ENCODE measurements at regions not wholly inside any gene's neighbourhood (a gene's known extent, or its start where the extent isn't known, plus 50 kb on each side); places are given as distances from the start of the nearest gene placed in this dataset.
"Not testable (repeated sequence)": the region's sequence is repeated elsewhere in the genome, so short reads cannot be mapped to it uniquely, and the experiment has no call there.

DNA sequence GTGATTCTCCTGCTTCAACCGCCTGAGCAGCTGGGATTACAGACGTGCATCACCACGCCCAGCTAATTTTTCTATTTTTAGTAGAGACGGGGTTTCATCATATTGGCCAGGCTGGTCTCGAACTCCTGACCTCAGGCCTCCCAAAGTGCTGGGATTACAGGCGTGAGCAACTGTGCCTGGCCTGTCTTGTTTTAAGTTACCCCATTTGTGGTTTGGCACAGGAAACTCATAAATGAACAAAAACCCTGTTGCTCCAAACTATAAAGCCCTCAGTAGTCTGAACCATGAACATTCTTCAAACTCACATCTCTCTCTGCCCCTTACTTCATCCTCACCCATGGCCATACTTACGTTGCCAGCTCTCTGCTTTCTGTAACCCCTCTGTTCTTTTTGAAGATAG, 61.7 kb downstream of the RHOU start:
- DNase-seq (ENCODE audit: low read depth) = not testable (repeated sequence)

DNA sequence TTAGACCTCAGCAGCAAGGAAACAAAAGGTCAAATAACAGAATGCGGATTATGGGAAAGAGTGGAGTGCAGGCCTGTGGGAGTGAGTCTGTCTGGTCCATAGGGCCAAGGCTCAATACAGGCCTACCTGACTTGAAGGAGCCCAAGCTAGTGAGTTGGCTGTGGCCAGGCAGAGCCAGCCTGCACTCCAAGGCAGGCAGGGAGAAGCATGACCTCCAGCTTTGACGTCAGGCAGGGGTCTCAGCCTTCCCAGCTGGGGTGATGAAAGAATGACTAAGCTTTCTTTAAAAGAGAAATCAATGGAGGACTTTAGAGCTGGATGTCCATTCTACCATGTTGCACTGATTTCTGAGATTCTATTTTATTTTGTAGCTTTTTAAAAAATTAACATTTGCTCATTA, 62.8 kb downstream of the RHOU start:
- DNase-seq (ENCODE audit: low read depth) = no peak

DNA sequence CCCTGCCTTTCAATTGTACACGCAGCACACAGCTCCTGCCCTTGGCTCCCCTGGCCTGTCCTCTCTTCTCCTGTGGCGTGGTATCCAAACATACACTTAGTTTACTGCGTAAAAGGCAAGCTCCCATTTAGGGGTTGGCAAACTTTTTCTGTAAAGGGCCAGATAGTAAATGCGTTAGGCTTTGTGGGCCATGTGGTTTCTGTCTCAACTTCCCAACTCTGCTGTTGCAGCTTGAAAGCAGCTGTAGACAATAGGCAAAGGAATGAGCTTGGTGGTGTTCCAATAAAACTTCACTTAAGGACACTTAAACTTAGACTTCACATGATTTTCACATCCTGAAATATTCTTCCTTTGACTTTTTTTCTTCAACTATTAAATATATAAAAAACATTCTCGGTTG, 63.3 kb downstream of the RHOU start:
- DNase-seq (ENCODE audit: low read depth) = no peak

DNA sequence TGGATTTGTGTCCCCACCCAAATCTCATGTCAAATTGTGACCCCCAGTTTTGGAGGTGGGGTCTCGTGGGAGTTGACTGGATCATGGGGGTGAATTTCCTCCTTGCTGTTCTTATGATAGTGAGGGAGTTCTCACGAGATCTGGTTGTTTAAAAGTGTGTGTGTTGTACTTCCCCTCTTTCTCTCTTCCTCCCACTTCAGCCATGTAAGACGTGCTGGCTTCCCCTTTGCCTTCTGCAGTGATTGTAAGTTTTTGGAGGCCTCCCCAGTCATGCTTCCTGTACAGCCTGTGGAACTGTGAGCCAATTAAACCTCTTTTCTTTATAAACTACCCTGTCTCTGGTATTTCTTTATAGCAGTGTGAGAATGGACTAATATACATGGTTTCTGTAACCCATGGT, 64.6 kb downstream of the RHOU start:
- DNase-seq (ENCODE audit: low read depth) = no peak

DNA sequence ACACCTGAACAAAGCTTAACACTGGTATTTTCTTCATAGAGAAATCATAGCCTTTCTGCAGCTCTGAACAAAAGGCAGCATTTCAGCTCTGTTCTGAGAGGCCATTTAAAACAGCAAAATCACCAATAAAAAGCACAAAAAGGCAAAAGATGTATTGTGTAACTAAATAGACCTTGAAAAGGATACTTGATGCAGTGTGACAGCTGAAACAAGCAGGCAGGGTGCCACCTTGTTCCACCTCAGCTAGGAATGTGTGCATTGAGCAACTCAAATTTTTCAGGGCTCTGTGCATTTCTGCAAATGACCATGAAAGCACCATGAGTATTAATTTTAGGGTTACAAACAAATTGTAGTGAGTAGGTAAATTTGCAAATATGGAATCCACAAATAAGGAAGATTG, 65.8 kb downstream of the RHOU start:
- no peak for DNase-seq (ENCODE audit: low read depth)

DNA sequence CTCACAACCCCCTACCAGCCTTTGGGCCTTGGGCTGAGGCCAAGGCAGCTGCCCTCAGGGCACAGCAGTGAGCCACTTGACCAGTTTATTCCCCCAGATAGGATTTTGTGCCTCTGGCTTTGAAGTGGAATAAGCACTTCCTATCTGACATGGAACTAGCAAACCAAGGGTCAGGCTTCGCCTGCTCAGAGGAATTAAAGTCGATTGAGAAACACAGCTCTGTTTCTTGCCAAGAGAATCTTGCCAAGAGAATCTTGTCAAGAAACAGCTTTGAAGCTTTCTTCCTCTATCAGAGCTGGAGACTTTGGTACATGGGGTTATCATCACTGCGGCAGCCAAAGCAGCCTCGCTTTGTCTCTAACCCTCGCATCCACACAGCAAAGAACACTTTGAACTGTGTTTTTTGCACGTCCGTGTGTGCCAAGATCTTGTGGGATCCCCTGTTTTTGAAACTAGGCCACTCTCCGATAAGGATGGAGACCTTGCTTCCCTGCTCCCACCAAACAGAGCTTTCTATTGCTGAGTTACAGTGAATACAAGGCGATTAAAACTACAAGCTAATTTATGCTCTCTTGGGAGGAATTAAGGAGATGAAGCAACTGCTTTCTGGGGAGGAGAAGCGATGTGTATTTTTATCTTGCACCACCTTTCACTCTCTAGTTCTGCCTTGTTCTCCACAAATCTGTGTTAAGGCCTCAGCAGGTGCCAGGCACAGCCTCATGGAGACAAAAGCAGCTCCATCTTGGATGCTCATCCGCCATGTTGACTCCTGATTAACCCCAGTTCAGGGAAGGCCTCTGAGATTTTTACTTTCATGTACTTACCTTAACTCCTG, 67.3 kb downstream of the RHOU start:
- DNase-seq (ENCODE audit: low read depth) = no peak

DNA sequence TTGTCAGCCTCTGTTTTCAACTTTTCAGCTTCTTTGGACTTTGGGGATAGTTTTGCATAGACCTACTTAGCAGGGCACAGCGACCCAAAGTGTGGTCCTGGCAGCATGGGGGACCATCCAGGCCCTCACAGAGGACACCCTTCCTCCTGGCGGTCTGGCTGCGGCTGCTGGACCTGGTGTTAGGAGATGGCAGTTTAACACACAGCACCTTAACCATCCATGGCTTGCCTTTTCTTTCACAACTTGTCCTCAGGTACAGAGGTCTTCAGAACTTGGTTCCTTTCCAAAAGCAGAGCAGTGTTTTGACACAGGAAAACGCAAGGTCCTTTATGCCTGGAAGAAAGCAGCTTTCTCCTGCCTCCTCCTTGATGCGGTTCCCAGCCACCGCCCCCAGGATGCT, 68.1 kb downstream of the RHOU start:
- DNase-seq (ENCODE audit: low read depth) = no peak

DNA sequence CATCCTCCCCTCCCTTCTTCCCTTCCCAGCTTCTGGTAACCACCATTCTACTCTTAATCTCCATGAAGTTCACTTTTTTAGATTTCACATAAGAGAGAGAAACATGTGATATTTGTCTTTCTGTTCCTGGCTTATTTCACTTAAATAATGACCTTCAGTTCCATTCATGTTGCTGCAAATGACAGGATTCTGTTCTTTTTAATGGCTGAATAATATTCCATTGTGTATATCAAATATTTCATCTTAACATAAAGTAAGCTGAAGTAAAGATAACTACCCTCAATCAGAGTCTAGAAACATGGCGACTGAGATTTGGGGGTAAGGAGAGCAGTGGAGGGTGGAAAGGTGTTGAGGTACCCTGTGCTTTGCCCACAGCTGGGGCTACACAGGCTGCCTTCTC, 68.9 kb downstream of the RHOU start:
- no peak for DNase-seq (ENCODE audit: low read depth)

DNA sequence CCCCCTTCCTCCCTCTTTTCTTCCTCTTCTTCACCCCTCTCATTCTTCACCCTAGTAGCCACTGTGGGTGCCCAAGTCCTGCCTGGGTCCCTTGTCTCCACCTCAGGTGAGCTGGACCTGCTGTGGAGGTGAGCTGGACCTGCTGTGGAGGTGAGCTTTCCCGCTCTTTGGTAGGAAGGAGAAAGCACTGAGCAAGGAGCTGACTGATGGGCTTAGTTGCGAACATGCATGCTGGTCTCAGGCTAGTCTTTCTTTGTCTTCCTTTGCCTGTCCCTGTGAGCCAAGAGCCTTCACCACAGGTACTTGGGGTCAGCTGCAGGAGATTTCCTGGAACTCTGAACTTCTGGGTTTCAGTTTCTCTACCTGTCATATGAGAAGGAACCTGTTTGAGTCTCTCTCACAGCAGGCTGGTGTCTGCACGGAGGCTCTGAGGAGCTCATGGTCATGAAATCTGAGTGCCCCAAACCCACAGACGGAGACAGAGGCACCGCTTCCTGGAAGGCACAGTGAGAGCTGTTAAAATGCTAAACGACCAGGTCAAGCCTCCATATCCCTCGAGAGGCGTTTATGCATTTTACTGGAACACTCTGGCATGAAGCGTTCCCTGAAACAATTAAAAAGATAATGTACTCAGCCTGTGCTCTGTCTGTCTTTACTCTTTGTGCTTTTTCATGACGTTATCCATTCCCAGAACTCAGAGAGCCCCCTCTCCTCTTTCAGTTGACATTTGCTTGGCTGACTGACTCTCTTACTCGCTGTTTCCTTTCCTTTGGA, 69.5 kb downstream of the RHOU start:
- DNase-seq (ENCODE audit: low read depth) = no peak

DNA sequence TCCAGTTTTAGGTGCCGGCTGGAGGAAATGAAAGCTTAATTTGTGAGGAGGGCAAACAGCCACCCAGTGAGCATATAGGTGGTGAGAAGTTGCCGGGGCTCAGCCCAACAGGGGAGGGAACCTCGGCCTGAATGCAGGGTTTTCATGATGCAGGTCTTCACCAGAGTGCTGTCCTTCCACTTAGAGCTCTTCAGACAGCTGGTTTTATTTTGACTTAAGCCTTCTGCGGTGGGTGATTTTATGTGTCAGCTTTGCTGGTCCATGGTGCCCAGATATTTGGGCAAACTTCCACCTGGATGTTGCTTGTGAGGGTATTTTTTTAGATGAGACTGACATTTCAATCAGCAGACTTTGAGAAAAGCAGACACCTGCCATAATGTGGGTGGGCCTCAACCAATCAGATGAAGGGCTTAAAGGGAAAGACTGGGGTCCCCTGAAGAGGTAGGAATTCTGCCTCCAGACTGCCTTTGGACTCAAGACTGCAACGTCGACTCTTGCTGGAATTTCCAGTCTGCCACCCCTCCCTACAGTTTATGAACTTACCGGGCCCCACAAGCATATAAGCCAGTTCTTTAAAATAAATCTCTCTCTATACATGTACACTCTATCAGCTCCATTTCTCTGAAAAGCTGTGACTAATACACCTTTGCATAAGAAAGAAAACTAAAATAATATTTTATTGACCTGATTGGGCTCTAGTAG, 72.8 kb downstream of the RHOU start:
- no peak for DNase-seq (ENCODE audit: low read depth)

DNA sequence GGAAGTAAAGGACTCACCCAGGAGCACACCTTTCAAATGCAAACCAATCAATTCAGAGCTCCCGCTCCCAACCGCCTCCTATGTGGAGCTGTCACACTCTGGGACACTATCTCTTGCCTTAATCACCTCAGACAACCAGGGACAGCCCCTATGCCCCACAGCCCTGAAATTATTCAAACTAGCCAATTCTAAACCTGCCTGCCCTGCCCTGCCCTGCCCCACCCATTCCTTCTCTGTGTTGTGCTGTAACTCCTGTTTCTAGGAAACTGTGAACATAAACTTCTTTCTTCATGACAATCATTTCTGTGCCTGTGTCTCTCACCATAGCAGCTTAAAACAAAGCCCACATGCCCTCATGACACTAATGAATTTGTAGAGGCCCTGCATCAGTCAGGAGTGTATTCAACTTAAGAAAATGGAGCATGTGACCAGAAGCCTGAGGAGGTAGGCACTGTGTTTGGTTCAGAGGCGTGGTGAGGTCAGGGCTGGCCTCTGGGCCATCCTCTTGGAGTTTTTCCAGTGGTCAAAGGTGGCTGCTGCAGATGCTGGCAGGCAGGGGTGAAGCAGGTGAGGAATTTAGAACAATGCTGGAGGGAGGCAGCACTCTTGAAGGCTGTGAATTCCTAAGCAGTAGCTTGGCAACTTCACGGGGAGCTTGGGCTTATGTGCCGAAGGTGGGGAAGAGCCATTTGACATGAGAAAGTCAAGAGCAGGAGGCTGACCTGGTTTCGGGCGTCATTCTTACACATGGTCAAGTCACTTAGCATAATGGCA, 74.5 kb downstream of the RHOU start:
- no peak for DNase-seq (ENCODE audit: low read depth)

DNA sequence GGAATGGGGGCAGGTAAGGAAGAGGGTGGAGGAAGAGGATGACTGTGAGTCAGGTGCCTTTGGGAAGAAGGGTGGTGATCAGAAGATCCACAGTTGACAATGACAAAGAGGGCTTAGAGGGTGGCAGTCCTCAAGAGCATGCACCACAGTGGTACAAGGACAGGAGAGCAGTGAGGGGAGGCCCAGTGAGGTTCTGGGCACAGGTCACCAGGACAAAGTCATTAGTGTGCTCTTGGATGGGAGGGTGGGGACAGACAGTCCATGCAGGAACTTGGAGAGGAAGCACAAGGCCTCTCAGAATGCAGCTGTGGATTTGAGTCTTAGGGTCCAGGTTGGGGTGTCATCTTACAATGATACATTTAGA, 75.1 kb downstream of the RHOU start:
- no peak for DNase-seq (ENCODE audit: low read depth)

DNA sequence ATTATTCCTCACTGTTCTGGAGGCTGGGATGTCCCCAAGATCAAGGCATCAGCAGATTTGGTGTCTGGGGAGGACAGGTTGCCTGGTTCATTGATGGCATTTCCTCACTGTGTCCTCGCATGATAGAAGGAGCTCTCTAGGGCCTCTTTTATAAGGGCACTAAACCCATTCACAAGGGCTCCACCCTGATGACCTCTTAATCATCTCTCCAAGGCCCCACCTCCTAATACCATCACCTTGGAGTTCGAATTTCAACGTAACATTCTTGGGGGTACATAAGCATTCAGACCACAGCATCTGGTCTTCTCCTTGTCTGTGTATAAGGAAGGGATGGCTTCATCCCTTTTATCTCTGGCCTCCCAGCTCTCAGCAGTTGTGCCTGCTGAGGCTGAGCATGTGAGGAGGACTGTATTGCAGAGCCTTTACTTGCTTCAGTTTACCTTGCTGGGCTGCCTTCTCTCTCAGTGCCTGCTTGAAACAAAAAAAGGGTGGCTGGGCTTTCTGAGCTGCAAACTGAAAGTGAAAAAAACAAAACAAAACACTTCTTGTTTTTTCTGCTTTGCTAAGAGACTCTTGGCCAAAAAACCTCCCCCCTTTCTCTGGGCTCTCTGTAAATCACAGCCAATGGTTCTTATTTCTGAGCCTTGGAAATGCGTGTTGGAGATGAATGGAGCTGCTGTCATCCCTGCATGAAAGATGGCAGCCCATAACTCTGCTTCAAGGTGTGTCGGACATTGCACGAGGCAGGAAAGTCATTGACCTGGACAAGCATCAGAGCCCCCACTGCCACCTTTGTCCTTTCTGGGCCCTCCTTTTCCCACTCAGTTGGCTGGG, 75.8 kb downstream of the RHOU start:
- DNase-seq (ENCODE audit: low read depth) = no peak

DNA sequence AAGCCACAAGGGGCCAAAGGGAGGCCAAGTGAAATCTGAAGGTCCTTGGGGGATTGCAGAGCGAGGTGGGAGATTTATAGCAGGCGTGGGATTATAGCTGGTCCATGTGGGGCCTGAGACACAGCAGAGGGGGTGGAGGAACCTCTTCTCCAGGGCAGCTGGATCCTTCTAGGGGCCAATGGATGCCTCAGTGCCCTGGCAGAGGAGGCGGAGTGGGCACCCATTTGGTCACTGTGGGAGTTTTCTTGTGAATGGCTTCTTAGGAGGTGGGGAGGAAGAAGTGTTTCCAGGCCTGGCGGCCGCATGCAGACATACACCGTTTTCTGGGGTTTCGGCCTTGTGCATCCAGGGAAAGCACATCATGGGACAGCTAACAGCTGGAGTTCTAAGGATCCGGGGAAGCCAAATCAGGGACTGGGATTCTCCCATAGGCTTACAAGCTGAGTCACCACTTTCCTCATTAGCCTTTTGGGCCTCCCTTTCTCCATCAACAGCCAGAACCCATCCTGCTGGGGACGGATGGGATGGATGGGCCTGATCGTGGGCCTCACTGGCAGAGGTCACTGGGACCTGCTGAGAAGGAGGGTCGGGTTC, 76.5 kb downstream of the RHOU start:
- DNase-seq (ENCODE audit: low read depth) = no peak

DNA sequence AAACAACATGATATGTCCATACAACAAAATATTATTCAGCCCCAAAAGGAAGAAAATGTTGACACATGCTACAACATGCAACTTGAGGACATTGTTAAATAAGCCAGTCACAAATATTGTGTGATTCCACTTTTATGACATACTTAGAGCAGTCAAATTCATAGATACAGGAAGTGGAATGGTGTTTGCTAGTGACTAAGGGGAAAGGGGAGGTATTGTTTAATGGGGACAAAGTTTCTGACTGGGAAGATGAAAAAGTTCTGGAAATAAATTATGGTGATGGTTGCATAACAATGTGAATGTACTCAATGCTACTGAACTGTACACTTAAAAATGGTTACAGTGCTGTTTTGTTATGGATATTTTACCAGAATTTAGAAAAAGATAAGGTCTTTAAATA, 77.7 kb downstream of the RHOU start:
- no peak for DNase-seq (ENCODE audit: low read depth)

DNA sequence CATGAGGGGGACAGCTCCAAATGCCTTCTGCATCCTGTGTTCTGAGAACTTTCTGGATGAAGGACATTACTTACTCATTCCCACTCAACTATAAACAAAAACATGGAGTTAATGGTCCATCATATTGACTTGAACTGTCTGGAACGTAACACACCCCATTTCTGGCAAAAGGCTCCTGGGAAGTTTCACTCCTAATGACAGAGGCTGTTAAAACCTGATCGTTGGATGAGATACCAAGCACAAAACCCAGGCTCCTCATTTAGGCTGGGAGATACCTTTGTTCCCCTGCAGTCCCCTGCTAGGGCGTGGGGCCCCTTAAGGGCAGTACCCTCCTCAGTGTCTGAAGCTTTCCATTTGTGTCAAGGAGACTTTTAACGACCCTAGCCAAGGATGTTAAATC, 78.9 kb downstream of the RHOU start:
- DNase-seq (ENCODE audit: low read depth) = no peak

DNA sequence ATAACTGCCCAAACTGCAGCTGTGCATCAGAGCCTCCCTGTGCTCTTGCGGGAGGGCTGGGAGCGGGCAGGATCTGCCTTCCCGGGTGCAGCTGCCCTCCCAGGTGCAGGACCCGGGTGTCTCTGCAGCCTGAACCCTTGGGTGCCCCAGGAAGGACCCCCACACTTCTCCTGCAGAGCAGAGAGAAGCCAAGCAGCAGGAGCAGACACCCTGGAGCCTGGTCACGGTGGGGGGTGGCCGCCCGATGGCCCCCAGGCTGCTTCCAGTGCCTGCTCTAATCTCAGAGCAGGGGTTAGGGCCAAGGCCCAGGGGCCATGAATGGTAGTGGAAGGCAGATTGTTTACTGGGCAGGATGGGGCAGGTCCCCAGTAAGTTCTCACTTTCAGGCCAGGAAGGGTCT, 83.0 kb downstream of the RHOU start:
- DNase-seq (ENCODE audit: low read depth) = no peak

DNA sequence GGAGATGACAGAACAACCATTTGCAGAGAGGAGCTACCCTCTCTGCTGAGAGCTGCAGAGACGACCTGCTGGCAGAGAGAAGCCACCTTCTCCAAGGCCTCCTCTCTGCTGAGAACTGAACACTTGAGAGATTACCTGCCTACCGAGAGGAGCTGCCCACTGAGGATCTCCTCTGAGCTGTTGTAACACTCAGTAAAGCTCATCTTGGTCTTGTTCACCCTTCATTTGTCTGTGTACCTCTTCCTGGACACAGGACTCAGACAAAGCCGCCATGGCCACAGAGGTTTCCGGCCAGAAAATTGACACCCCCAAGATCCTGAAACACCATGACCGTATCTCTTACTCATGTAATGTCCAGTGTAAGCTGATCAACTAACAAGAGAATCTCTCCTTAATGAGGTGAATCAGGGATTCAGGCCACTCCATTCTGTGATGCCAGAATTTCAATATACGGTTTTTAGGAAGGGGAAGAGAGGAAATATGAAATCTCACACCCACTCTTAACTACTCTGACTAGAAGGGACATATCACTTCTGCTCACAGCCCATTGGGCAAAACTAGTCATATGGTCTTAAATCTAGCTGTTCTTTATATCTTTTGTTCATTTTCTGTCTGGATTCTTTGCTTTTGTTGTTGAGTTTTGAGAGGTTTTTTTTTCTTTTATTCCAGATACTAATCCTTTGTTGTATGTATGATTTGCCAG, 83.8 kb downstream of the RHOU start:
- DNase-seq (ENCODE audit: low read depth) = no peak

DNA sequence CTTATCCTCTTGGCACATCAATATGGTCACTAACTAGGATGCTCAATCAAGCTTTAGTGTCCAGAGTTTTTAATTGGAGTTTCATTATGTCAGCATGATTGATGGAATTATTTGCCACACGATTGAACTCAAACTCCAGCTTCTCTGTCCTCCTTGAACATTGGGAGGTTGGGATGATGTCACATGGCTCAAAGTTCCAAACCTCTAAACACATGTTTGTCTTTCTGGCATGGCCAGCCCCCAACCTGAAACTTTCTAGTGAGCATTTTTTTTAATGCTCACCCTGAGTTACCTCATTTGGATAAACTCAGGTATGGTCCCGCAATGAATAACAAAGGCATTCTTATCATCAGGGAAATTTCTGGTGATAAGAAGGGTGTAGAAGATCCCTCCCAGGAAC, 86.0 kb downstream of the RHOU start:
- no peak for DNase-seq (ENCODE audit: low read depth)

DNA sequence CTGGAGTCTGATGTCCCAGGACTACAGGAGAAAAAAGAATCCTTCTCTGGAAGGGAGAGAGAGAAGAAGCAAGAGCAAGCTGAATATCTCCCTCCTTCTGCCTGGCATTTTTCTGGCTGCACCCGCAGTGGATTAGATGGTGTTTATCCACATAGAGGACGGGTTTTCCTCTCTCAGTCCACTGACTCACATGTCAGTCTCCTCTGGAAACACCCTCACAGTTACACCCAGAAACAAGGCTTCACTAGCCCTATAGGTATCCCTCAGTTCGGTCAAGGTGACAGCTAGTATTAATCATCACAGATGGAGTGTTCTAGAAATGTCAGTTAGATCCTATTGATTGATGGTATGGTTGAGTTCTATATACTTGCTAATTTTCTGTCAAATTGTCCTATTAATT, 87.9 kb downstream of the RHOU start:
- DNase-seq (ENCODE audit: low read depth) = no peak
